ENCODE measurements at regions not wholly inside any gene's neighbourhood (a gene's known extent, or its start where the extent isn't known, plus 50 kb on each side); places are given as distances from the start of the nearest gene placed in this dataset.

GRCh38 chr10:18735711-18736110, 76.5 kb downstream of the ARL5B start:
- no TSS peak for BruUV-seq (replicated peaks)
- no peaks in the 10 kb centered on the region for H3K27me3 ChIP-seq (ENCODE audit: control insufficient read depth in 2 of 2, insufficient read depth in 2 of 2, low read length in 2 of 2)
- TF ChIP-seq POLR2AphosphoS5 (IDR thresholded peaks at IDR 0.05; ENCODE audit: insufficient read depth, low read depth, low read length): no peak
- no peak for TF ChIP-seq GATA2 (IDR thresholded peaks at IDR 0.05; ENCODE audit: insufficient read depth, insufficient read length, low read depth, low read length)
- TF ChIP-seq POLR2A (IDR thresholded peaks at IDR 0.05; ENCODE audit: low read depth, low read length): no peak
- TF ChIP-seq FOS (IDR thresholded peaks at IDR 0.05; ENCODE audit: borderline replicate concordance, insufficient read depth, low read length): no peak
- TF ChIP-seq EZH2 (IDR thresholded peaks at IDR 0.05; ENCODE audit: borderline replicate concordance, low read depth, low read length, severe bottlenecking): no peak
- TF ChIP-seq MYC (IDR thresholded peaks at IDR 0.05; ENCODE audit: low read depth, low read length): no peak
- no peak for TF ChIP-seq CTCF (IDR thresholded peaks at IDR 0.05; ENCODE audit: extremely low read depth in 1 of 2, insufficient read depth in 1 of 2, low read depth in 1 of 2, low read length in 2 of 2)
- no peak for TF ChIP-seq MAX (IDR thresholded peaks at IDR 0.05; ENCODE audit: insufficient read depth, insufficient read length)
- TF ChIP-seq JUN (IDR thresholded peaks at IDR 0.05; ENCODE audit: borderline replicate concordance, insufficient read depth, insufficient read length, low read depth): no peak
- dilution Hi-C loops (cut with MboI; ENCODE audit: extremely low pct_ligation_motif_present, low sequenced_read_pairs): no loop called here
- H3K9me3 ChIP-seq (replicated peaks; ENCODE audit: control insufficient read depth, insufficient read depth, low read length): peaks cover 2% of the 10 kb centered on the region
- H3K27ac ChIP-seq (ENCODE audit: insufficient read depth, low read depth, low read length): no peak overlapping the region
- no peaks in the 10 kb centered on the region for H4K20me1 ChIP-seq (replicated peaks; ENCODE audit: control insufficient read depth, extremely low read depth, insufficient read depth, low read length)
- H3K4me1 ChIP-seq (ENCODE audit: control insufficient read depth, extremely low read depth, insufficient read depth, low read length): no peaks in the 10 kb centered on the region
- FAIRE-seq: no peak
- H3K36me3 ChIP-seq (ENCODE audit: control insufficient read depth in 2 of 2, extremely low read depth in 1 of 2, insufficient read depth in 2 of 2, low read length in 2 of 2): no peaks in the 10 kb centered on the region
- DNase-seq (ENCODE audit: low read depth, low spot score): no peak
- intact Hi-C loops (cut with micrococcal nuclease): no loop called here
- no peak overlapping the region for H3K4me3 ChIP-seq (replicated peaks in 1 of 3; ENCODE audit: insufficient read depth in 1 of 3, low read depth in 1 of 3, low read length in 3 of 3)
- H2AFZ ChIP-seq (ENCODE audit: low read depth, low read length): no peak overlapping the region
- no peaks in the 10 kb centered on the region for H3K9me1 ChIP-seq (replicated peaks; ENCODE audit: control insufficient read depth, extremely low read depth, insufficient read depth, low read length)
- ChIA-PET POLR2A (no interaction called here), CTCF (no interaction called here)
- no peak overlapping the region for H3K9ac ChIP-seq (replicated peaks; ENCODE audit: extremely low read depth, insufficient read depth, low read length)
- H3K4me2 ChIP-seq (ENCODE audit: insufficient read depth, low read length): no peak overlapping the region
- H3K79me2 ChIP-seq (ENCODE audit: control insufficient read depth, insufficient read depth, low read length): no peaks in the 10 kb centered on the region
